VCaP (cell line): ENCODE measurements at regions not wholly inside any gene's neighbourhood (a gene's known extent, or its start where the extent isn't known, plus 50 kb on each side); places are given as distances from the start of the nearest gene placed in this dataset.

Experiments used
- H3K27ac ChIP-seq: fragments of 450-650 bp; 2 replicates; pipeline ENCODE4 v1.5.1; 2017
- CTCF ChIP-seq: fragments of 450-650 bp; conservative IDR thresholded peaks from 2 replicates; pipeline ENCODE4 v1.5.1; 2017; ENCODE audit warnings: mild to moderate bottlenecking, moderate library complexity

DNA sequence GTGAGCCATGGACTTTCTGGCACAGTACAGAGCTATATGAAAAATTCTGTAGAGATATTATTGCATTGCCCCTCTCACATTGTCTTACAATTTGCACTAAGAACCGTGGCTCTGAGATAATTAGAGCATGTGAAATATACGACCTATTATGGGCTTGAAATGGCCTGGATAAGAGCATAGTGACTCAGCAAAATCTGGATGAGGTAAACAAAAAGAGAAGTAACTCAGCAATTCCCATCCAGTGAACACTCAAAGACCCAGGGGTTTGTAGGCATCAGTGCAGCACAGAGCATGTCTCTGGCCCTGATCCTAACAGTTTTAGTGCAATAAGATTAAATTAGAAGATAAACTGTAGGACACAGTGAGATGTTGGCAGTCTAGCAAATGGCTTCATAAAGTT lies 317.2 kb upstream of the MYOCD start:
- TF ChIP-seq CTCF, result no peak
- H3K27ac ChIP-seq, result no peak overlapping the region

GRCh38 chr17:12349297-12349696 lies 316.4 kb upstream of the MYOCD start:
- TF ChIP-seq CTCF, result no peak
- no peak overlapping the region for H3K27ac ChIP-seq

- H3K27ac ChIP-seq, result no peak overlapping the region
- no peak for TF ChIP-seq CTCF
These were observed 313.6 kb upstream of the MYOCD start for GRCh38 chr17:12352127-12352526.

GRCh38 chr17:12357600-12357999 lies 308.1 kb upstream of the MYOCD start:
- no peak overlapping the region for H3K27ac ChIP-seq
- no peak for TF ChIP-seq CTCF

DNA sequence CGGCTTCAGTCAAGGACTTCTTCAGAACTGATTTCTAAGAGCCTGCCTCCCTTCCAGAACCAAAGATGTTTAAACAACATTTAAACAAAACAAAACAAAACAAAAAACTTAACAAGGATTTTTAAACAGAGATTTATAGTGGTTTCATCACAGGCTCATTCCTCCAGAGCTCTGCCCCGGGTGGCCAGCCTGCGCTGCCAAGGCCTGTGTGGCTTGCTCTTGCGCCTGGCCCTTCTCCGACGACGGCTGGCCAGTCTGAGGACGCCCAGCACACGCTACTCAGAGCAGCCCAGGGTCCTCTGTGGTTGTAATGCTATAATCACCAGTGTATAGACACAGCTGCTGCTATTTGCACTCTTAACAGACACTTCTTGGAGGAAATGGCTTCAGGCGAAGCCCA lies 307.2 kb upstream of the MYOCD start:
- TF ChIP-seq CTCF, result no peak
- H3K27ac ChIP-seq, result no peak overlapping the region

DNA sequence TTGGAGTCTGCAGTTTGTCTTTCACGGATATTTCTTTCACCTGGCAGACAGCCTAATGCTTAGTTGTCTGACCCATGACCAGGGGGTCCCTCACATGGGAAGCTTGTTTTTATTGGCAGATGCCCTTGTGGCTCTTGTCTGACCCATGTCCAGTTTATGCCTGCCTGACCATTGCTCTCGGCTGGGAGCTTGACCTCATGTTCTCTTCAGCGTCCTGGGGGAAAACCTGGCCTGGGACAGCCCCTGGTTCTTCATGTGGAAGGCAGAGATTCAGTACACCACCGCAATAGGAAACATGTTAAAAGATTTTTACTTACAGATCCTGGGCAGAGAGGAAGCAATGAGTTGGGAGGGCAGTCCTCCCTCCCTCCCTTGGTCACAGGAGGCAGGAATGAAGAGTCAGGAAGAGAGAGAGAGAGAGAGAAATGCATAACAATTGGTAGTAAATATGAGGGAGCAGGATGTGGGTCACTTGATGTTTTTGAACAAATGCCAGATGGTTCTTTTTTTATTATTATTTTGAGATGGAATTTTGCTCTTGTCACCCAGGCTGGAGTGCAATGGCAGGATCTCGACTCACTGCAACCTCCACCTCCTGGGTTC lies 302.7 kb upstream of the MYOCD start:
- no peak for TF ChIP-seq CTCF
- no peak overlapping the region for H3K27ac ChIP-seq

DNA sequence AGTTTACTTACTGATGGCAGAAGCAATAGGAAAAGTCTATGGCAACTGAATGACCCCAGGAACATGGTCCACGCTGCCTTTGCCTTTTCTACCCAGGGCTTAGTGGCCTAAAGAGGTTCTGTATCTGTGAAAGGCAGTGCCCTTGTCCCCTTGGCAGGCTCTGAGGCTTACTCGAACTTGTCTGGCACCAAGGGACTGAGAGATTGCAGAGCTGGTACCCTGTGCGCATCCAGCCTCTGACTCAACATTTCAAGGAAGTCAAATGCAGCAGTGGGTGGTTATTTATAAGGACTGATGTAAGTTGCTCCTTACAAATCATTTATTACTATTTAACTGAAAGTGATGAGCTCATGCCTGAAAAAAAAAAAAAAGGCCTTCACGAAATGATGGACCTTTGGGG lies 299.9 kb upstream of the MYOCD start:
- no peak for TF ChIP-seq CTCF
- H3K27ac ChIP-seq, result no peak overlapping the region
